Thoracic aorta (tissue), 2 donors: ENCODE measurements at regions not wholly inside any gene's neighbourhood (a gene's known extent, or its start where the extent isn't known, plus 50 kb on each side); places are given as distances from the start of the nearest gene placed in this dataset.
"Not testable (repeated sequence)": the region's sequence is repeated elsewhere in the genome, so short reads cannot be mapped to it uniquely, and the experiment has no call there.

Experiments used
- ATAC-seq: fragments of 150-250 bp; one replicate; pipeline ENCODE4 v1.8.0; 2017; ENCODE audit warnings: low read depth; ENCODE audit not compliant: insufficient number of reproducible peaks, low FRiP score
- DNase-seq: peaks from one replicate; pipeline ENCODE4 v3.0.0-alpha.2; 2020; ENCODE audit warnings: low spot score
- H3K27ac ChIP-seq, 2 donors: fragments of 200-600 bp; sonication (generic); 1 replicate in 1 of 2; 2 replicates in 1 of 2; pipeline ENCODE4 v1.5.1; 2016; ENCODE audit warnings: mild to moderate bottlenecking in 2 of 2, moderate library complexity in 2 of 2
- H3K27me3 ChIP-seq: fragments of 200-600 bp; sonication (generic); replicated peaks from 2 replicates; pipeline ENCODE4 v1.6.0; 2016; ENCODE audit warnings: mild to moderate bottlenecking; ENCODE audit not compliant: insufficient read depth
- H3K36me3 ChIP-seq: fragments of 200-600 bp; sonication (generic); one replicate; pipeline ENCODE4 v1.5.1; 2016
- H3K4me1 ChIP-seq, 2 donors: fragments of 200-600 bp; sonication (generic); 1 replicate in 1 of 2; 2 replicates in 1 of 2; pipeline versions ENCODE4 v1.5.1 to v1.6.0; 2016; ENCODE audit warnings: low read depth in 2 of 2, mild to moderate bottlenecking in 1 of 2; ENCODE audit not compliant: control insufficient read depth in 1 of 2
- H3K4me3 ChIP-seq: fragments of 200-600 bp; sonication (generic); 2 replicates; pipeline ENCODE4 v1.5.1; 2016; ENCODE audit warnings: mild to moderate bottlenecking
- H3K9me3 ChIP-seq: fragments of 200-600 bp; sonication (generic); 2 replicates; pipeline ENCODE4 v1.5.1; 2016
- TF ChIP-seq, protein P1 (sequence below): fragments of 200-600 bp; sonication (generic); IDR thresholded peaks from one replicate; pipeline ENCODE4 v1.5.1; 2019; ENCODE audit warnings: antibody characterized with exemption

DNA sequence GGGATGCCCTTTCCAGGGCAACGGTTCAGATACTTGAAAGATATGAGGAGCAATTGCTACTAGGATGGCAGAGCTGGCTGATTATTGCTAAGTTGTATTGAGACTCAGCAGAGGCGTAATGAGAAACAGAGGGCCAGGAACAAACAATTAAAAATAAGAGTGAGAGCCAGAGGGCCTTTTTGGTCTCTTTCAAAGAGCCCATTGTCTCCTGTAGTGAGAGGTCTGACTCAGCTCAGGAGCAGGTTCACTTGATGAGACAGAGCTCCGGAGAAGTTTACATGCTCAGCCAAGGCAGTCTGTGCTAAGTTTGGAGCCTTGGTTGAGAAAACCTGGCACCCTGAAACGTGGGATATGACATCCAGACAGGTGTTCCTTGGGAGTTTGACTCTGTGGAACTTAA, 303.9 kb upstream of the DLGAP1 start:
- Histone ChIP-seq H3K4me3 (no peak overlapping the region), H3K27me3 (no peaks in the 10 kb centered on the region), H3K36me3 (no peaks in the 10 kb centered on the region), H3K9me3 (no peaks in the 10 kb centered on the region), H3K4me1 (no peaks in the 10 kb centered on the region), H3K27ac (no peak overlapping the region)
- ATAC-seq (no peak), DNase-seq (no peak)
- TF ChIP-seq, protein P1, sequence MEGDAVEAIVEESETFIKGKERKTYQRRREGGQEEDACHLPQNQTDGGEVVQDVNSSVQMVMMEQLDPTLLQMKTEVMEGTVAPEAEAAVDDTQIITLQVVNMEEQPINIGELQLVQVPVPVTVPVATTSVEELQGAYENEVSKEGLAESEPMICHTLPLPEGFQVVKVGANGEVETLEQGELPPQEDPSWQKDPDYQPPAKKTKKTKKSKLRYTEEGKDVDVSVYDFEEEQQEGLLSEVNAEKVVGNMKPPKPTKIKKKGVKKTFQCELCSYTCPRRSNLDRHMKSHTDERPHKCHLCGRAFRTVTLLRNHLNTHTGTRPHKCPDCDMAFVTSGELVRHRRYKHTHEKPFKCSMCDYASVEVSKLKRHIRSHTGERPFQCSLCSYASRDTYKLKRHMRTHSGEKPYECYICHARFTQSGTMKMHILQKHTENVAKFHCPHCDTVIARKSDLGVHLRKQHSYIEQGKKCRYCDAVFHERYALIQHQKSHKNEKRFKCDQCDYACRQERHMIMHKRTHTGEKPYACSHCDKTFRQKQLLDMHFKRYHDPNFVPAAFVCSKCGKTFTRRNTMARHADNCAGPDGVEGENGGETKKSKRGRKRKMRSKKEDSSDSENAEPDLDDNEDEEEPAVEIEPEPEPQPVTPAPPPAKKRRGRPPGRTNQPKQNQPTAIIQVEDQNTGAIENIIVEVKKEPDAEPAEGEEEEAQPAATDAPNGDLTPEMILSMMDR = no peak

DNA sequence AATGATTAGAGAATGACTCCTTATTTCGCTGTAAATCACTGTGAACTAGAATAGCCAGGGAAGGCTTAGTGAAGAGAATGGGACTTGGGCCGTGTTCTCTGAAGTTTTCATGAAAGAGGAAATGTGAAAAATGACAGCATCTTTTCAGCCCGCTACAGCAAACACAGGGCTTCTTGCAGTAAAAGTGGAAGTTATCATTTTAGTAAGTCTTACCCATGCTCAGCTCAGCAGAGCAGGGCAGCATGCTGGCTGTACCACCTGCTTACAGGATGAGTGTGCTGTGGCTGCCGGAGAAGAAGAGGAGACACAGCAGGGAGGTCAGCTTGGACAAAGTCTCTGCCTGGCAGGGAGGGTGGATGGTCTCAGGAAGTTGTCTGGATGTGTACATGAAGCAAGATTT, 300.7 kb upstream of the DLGAP1 start:
- DNase-seq (no peak), ATAC-seq (no peak)
- Histone ChIP-seq H3K27me3 (no peaks in the 10 kb centered on the region), H3K36me3 (no peaks in the 10 kb centered on the region), H3K4me3 (no peak overlapping the region), H3K27ac (no peak overlapping the region), H3K4me1 (no peaks in the 10 kb centered on the region), H3K9me3 (no peaks in the 10 kb centered on the region)
- TF ChIP-seq, protein P1 = no peak

DNA sequence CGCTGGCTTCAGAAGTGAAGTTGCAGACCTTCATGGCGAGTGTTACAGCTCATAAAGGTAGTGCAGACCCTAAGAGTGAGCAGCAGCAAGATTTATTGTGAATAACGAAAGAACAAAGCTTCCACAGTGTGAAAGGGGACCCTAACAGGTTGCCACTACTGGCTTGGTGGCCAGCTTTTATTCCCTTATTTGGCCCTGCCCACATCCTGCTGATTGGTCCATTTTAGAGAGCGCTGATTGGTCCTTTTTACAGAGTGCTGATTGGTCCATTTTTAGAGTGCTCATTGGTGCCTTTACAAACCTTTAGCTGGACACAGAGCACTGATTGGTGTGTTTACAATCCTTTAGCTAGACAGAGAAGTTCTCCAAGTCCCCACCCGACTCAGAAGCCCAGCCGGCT, 298.0 kb upstream of the DLGAP1 start:
- not testable (repeated sequence) for ATAC-seq, H3K27ac ChIP-seq, H3K27me3 ChIP-seq, H3K4me1 ChIP-seq, H3K4me3 ChIP-seq, H3K9me3 ChIP-seq, DNase-seq, H3K36me3 ChIP-seq

DNA sequence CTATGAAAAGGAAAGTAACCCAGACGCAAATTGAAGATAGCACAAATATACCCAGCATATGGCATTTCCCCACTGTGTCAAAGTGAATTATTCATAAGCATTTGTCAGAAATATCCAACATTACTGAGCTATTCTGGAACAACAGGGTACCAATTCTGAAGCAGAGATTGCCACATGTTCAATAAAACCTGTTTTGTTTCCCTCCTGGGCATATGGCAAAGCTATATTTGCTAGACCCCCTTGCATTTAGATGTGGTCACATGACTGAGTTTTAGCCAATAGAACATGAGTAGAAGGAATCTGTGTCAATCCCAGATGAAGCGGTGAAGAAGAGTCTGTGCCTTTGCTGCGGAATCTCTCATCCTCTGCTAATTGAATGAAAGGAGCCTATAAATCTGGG, 296.4 kb upstream of the DLGAP1 start:
- TF ChIP-seq, protein P1 = no peak
- peaks cover 0 to 5% of the 10 kb centered on the region in 2 donors for H3K4me1 ChIP-seq
- no peaks in the 10 kb centered on the region for H3K36me3 ChIP-seq
- no peaks in the 10 kb centered on the region for H3K9me3 ChIP-seq
- H3K4me3 ChIP-seq = no peak overlapping the region
- no peaks in the 10 kb centered on the region for H3K27me3 ChIP-seq
- ATAC-seq (no peak), DNase-seq (no peak)
- H3K27ac ChIP-seq = no peak overlapping the region

DNA sequence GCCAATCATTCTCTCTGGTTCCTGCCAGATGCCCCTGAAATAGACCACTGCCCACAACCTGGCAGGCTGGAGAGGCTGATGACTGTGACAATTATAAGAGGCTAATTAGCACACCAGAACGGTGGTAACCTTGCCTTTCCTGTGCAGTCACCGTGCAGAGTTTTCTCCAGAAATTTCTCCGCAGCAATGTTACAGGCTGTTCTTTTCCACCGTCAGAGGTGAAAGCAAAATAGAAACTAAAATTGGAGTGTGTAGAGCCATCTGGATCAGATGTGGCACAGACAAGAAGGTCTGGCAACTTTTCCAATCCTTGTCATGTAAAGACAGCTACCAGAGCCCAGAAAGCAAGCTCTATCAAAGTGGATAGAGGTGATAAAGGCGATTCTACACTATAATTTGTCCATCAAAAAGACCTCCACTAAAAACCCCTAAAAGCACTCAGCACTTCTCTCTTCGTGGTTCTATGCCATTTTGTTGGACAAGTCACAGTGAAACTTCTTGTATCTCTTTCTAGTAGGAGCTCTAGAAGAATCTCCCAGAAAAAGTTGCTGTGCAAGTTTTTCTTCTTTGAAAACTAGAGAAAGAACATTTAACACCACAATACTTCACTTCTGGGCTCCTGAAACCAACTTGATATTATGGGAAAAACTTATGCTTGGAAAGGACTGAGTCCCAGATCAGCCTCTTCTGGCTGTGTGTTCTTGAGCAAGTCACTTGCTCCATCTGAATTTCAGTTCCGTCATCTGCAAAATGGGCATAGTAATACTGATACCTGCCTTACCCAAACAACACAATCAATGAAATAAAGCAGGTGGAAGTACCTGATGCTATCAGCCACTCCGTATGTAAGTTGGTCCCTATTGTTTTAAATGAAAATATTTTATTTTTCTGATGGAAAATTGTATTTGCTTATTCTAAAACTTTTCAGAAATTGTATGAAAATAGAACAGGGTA, 295.6 kb upstream of the DLGAP1 start:
- no peaks in the 10 kb centered on the region for H3K36me3 ChIP-seq
- TF ChIP-seq, protein P1 = no peak
- no peak overlapping the region for H3K27ac ChIP-seq
- H3K4me1 ChIP-seq = peaks cover 0 to 5% of the 10 kb centered on the region in 2 donors
- DNase-seq (no peak), ATAC-seq (no peak)
- peaks cover under 1% of the 10 kb centered on the region for H3K9me3 ChIP-seq
- no peaks in the 10 kb centered on the region for H3K27me3 ChIP-seq
- peak overlapping the region; percentile 58 for H3K4me3 ChIP-seq
